ENCODE measurements at regions not wholly inside any gene's neighbourhood (a gene's known extent, or its start where the extent isn't known, plus 50 kb on each side); places are given as distances from the start of the nearest gene placed in this dataset.

GRCh38 chr12:131459773-131460365 is 251.0 kb upstream of the SFSWAP start:
- TF ChIP-seq, protein P1, sequence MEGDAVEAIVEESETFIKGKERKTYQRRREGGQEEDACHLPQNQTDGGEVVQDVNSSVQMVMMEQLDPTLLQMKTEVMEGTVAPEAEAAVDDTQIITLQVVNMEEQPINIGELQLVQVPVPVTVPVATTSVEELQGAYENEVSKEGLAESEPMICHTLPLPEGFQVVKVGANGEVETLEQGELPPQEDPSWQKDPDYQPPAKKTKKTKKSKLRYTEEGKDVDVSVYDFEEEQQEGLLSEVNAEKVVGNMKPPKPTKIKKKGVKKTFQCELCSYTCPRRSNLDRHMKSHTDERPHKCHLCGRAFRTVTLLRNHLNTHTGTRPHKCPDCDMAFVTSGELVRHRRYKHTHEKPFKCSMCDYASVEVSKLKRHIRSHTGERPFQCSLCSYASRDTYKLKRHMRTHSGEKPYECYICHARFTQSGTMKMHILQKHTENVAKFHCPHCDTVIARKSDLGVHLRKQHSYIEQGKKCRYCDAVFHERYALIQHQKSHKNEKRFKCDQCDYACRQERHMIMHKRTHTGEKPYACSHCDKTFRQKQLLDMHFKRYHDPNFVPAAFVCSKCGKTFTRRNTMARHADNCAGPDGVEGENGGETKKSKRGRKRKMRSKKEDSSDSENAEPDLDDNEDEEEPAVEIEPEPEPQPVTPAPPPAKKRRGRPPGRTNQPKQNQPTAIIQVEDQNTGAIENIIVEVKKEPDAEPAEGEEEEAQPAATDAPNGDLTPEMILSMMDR (IDR thresholded peaks at IDR 0.05) = no peak
- no peak for TF ChIP-seq POLR2A (IDR thresholded peaks at IDR 0.05)
